PC-3 (cell line): ENCODE measurements at regions not wholly inside any gene's neighbourhood (a gene's known extent, or its start where the extent isn't known, plus 50 kb on each side); places are given as distances from the start of the nearest gene placed in this dataset.

Experiments used
- CTCF ChIP-seq: fragments of 300-600 bp; sonication (generic); conservative IDR thresholded peaks from 2 replicates; pipeline ENCODE4 v1.5.1; 2017; ENCODE audit warnings: antibody characterized with exemption, low read depth, mild to moderate bottlenecking, low read length
- EZH2 ChIP-seq: fragments of 300-600 bp; sonication (generic); IDR thresholded peaks from one replicate; pipeline ENCODE4 v1.6.1; 2017; ENCODE audit warnings: antibody characterized with exemption, mild to moderate bottlenecking, low read length; ENCODE audit not compliant: unreplicated experiment
- EZH2phosphoT487 ChIP-seq: fragments of 300-600 bp; sonication (generic); IDR thresholded peaks from 2 replicates; pipeline ENCODE4 v1.6.1; 2018; ENCODE audit warnings: mild to moderate bottlenecking, antibody characterized with exemption, low read length, borderline replicate concordance

GRCh38 chr1:163877016-163877415 is 555.3 kb downstream of the NUF2 start:
- no peak for TF ChIP-seq CTCF
- TF ChIP-seq EZH2, result no peak
- no peak for TF ChIP-seq EZH2phosphoT487
